Trophoblast cell (in vitro differentiated cells and primary cell): ENCODE measurements at regions not wholly inside any gene's neighbourhood (a gene's known extent, or its start where the extent isn't known, plus 50 kb on each side); places are given as distances from the start of the nearest gene placed in this dataset.
"Not testable (repeated sequence)": the region's sequence is repeated elsewhere in the genome, so short reads cannot be mapped to it uniquely, and the experiment has no call there.

Experiments
- DNase-seq, 2 donors: peaks; one replicate each; pipeline ENCODE4 v3.0.0-alpha.2; 2016
- H2AFZ ChIP-seq: 2 replicates; pipeline ENCODE4 v1.6.1; 2013; ENCODE audit warnings: low read length, moderate library complexity, mild to moderate bottlenecking; ENCODE audit not compliant: insufficient read depth, poor library complexity
- H2AK5ac ChIP-seq: 2 replicates; pipeline ENCODE4 v1.6.1; 2013; ENCODE audit warnings: mild to moderate bottlenecking, low read length
- H2BK120ac ChIP-seq: 2 replicates; pipeline ENCODE4 v1.6.1; 2013; ENCODE audit warnings: low read length, mild to moderate bottlenecking, moderate library complexity; ENCODE audit not compliant: insufficient read depth, poor library complexity
- H2BK12ac ChIP-seq: 2 replicates; pipeline ENCODE4 v1.6.1; 2013; ENCODE audit warnings: mild to moderate bottlenecking, low read length, moderate library complexity
- H2BK5ac ChIP-seq: 2 replicates; pipeline ENCODE4 v1.6.1; 2013; ENCODE audit warnings: low read length, low read depth, moderate library complexity, mild to moderate bottlenecking; ENCODE audit not compliant: poor library complexity
- H3K14ac ChIP-seq: 2 replicates; pipeline ENCODE4 v1.6.1; 2013; ENCODE audit warnings: mild to moderate bottlenecking, low read length
- H3K18ac ChIP-seq: 2 replicates; pipeline ENCODE4 v1.6.1; 2013; ENCODE audit warnings: mild to moderate bottlenecking, low read length
- H3K23ac ChIP-seq: 2 replicates; pipeline ENCODE4 v1.6.1; 2013; ENCODE audit warnings: low read length
- H3K27ac ChIP-seq: 2 replicates; pipeline ENCODE4 v1.5.1; 2013; ENCODE audit warnings: low read depth, mild to moderate bottlenecking, inconsistent platforms, low read length, moderate library complexity
- H3K27me3 ChIP-seq: 2 replicates; pipeline ENCODE4 v1.6.1; 2013; ENCODE audit warnings: inconsistent platforms, mild to moderate bottlenecking, low read length, moderate library complexity; ENCODE audit not compliant: insufficient read depth
- H3K36me3 ChIP-seq, 2 experiments: 1 replicate in 1 of 2; 2 replicates in 1 of 2; pipeline ENCODE4 v1.6.1; 2013; ENCODE audit warnings: low read length in 2 of 2, mild to moderate bottlenecking in 2 of 2, moderate library complexity in 1 of 2; ENCODE audit not compliant: insufficient read depth in 2 of 2, control insufficient read depth in 1 of 2
- H3K4ac ChIP-seq: 2 replicates; pipeline ENCODE4 v1.6.1; 2013; ENCODE audit warnings: low read depth, mild to moderate bottlenecking, low read length, moderate library complexity
- H3K4me1 ChIP-seq, 2 experiments: 1 replicate in 1 of 2; 2 replicates in 1 of 2; pipeline ENCODE4 v1.6.1; 2013; ENCODE audit warnings: low read length in 2 of 2, mild to moderate bottlenecking in 2 of 2, moderate library complexity in 1 of 2; ENCODE audit not compliant: insufficient read depth in 2 of 2, control insufficient read depth in 1 of 2
- H3K4me2 ChIP-seq: 2 replicates; pipeline ENCODE4 v1.6.1; 2013; ENCODE audit warnings: inconsistent platforms, mild to moderate bottlenecking, low read length, moderate library complexity
- H3K4me3 ChIP-seq: 2 replicates; pipeline ENCODE4 v1.5.1; 2013; ENCODE audit warnings: mild to moderate bottlenecking, low read depth, low read length, inconsistent platforms
- H3K79me1 ChIP-seq: one replicate; pipeline ENCODE4 v1.6.1; 2013; ENCODE audit warnings: low read length
- H3K79me2 ChIP-seq: 2 replicates; pipeline ENCODE4 v1.6.1; 2013; ENCODE audit warnings: low read length, mild to moderate bottlenecking; ENCODE audit not compliant: control insufficient read depth, insufficient read depth, poor library complexity
- H3K9ac ChIP-seq: 2 replicates; pipeline ENCODE4 v1.6.1; 2013; ENCODE audit warnings: mild to moderate bottlenecking, low read length
- H3K9me3 ChIP-seq: 2 replicates; pipeline ENCODE4 v1.6.1; 2013; ENCODE audit warnings: low read depth, mild to moderate bottlenecking, control low read depth, inconsistent platforms, low read length; ENCODE audit not compliant: insufficient read depth
- H4K12ac ChIP-seq: 2 replicates; pipeline ENCODE4 v1.6.1; 2013; ENCODE audit warnings: low read depth, mild to moderate bottlenecking, low read length, moderate library complexity
- H4K8ac ChIP-seq: 2 replicates; pipeline ENCODE4 v1.6.1; 2013; ENCODE audit warnings: low read depth, mild to moderate bottlenecking, low read length, moderate library complexity
- H4K91ac ChIP-seq: one replicate; pipeline ENCODE4 v1.6.1; 2013; ENCODE audit warnings: low read depth, mild to moderate bottlenecking, low read length, moderate library complexity
- WGBS: extraction: QIAGEN DNeasy Blood & Tissue Kit; methylation state at CpG from one replicate; pipeline ENCODE4 v1.1.7; 2013; ENCODE audit warnings: missing lambda C conversion rate; ENCODE audit not compliant: insufficient read length, insufficient coverage; ENCODE audit errors: extremely low coverage; 5-methylcytosine and 5-hydroxymethylcytosine counted together

DNA sequence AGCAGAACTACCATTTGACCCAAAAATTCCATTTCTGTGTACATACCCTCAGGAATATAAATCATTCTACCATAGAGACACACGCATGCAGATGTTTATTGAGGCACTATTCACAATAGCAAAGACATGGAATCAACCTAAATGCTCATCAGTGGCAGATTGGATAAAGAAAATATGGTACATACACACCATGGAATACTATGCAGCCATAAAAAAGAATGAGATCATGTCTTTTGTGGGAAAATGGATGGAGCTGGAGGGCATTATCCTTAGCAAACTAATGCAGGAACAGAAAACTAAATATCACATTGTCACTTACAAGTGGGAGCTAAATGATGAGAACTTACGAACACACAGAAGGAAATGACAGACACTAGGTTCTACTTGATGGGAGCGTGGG lies 112.3 kb downstream of the CAAP1 start:
- not testable (repeated sequence) for H3K4ac ChIP-seq, H3K23ac ChIP-seq, DNase-seq, H3K79me1 ChIP-seq, H3K36me3 ChIP-seq, H3K79me2 ChIP-seq, H3K4me2 ChIP-seq, H2AFZ ChIP-seq, H2BK12ac ChIP-seq, H2AK5ac ChIP-seq, H3K9me3 ChIP-seq, H3K27ac ChIP-seq, H3K14ac ChIP-seq, H3K18ac ChIP-seq, H3K9ac ChIP-seq, H4K12ac ChIP-seq, H4K91ac ChIP-seq, H4K8ac ChIP-seq, H3K27me3 ChIP-seq, H3K4me3 ChIP-seq, H2BK5ac ChIP-seq, H2BK120ac ChIP-seq, H3K4me1 ChIP-seq
- WGBS, result no CpG with 5 or more reads among the region's 3 CpGs

DNA sequence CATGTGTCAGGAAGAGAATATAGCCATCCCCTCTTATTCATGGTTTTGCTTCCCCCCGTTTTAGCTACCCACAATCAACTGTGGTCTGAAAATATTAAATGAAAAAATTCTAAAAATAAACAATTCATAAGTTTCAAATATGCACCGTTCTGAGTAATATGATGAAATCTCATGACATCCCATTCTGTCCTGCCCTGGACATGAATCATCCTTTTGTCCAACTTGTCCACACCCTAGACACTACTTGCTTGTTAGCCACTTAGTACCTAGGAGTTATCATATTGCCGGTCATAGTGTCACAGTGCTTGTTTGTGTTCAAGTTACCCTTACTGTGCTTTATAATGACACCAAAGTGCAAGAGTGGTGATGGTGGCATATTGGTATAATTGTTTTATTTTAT lies 113.5 kb downstream of the CAAP1 start:
- Histone ChIP-seq H3K79me1 (no peaks in the 10 kb centered on the region), H4K12ac (no peak overlapping the region), H4K91ac (no peak overlapping the region), H2AFZ (no peak overlapping the region), H2BK5ac (no peak overlapping the region), H3K4ac (no peak overlapping the region), H3K27me3 (no peaks in the 10 kb centered on the region), H3K14ac (no peak overlapping the region), H3K79me2 (no peaks in the 10 kb centered on the region), H3K4me1 (no peaks in the 10 kb centered on the region), H4K8ac (no peak overlapping the region), H2BK12ac (no peak overlapping the region), H3K18ac (no peak overlapping the region), H3K36me3 (no peaks in the 10 kb centered on the region), H3K9ac (no peak overlapping the region), H2AK5ac (no peak overlapping the region), H3K9me3 (no peaks in the 10 kb centered on the region), H3K23ac (no peak overlapping the region), H3K4me3 (no peak overlapping the region), H3K4me2 (no peak overlapping the region), H2BK120ac (no peak overlapping the region), H3K27ac (no peak overlapping the region)
- DNase-seq, result no peak
- WGBS, result no CpG with 5 or more reads among the region's 3 CpGs

DNA sequence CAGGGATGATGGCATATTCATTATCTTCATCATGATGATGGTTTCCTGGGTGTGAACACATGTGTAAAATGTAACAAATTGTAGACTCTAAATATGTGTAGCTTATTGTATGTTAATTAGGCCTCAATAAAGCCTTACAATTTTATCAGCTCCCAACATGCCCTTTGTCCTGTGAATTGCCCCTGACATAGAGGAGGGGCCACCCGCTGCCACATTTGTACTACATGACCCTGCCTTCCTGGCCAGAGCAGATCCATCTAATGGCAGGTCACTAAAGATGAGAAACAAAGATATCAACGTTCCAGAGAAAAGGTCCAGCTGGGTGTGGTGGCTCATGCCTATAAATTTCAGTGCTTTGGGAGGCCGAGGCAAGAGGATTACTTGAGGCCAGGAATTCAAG lies 117.2 kb downstream of the CAAP1 start:
- H3K4me2 ChIP-seq, result no peak overlapping the region
- no peak overlapping the region for H4K12ac ChIP-seq
- H3K79me1 ChIP-seq, result no peaks in the 10 kb centered on the region
- no peak for DNase-seq
- H3K36me3 ChIP-seq, result no peaks in the 10 kb centered on the region
- no peak overlapping the region for H4K91ac ChIP-seq
- no peak overlapping the region for H3K9ac ChIP-seq
- no peaks in the 10 kb centered on the region for H3K27me3 ChIP-seq
- no peak overlapping the region for H3K4me3 ChIP-seq
- no peak overlapping the region for H2AFZ ChIP-seq
- no CpG with 5 or more reads among the region's 3 CpGs for WGBS
- H3K9me3 ChIP-seq, result no peaks in the 10 kb centered on the region
- H3K27ac ChIP-seq, result no peak overlapping the region
- H4K8ac ChIP-seq, result no peak overlapping the region
- no peak overlapping the region for H3K18ac ChIP-seq
- H3K23ac ChIP-seq, result no peak overlapping the region
- H2BK120ac ChIP-seq, result no peak overlapping the region
- no peak overlapping the region for H3K14ac ChIP-seq
- no peak overlapping the region for H2AK5ac ChIP-seq
- no peaks in the 10 kb centered on the region for H3K4me1 ChIP-seq
- no peaks in the 10 kb centered on the region for H3K79me2 ChIP-seq
- no peak overlapping the region for H2BK12ac ChIP-seq
- H3K4ac ChIP-seq, result no peak overlapping the region
- no peak overlapping the region for H2BK5ac ChIP-seq

DNA sequence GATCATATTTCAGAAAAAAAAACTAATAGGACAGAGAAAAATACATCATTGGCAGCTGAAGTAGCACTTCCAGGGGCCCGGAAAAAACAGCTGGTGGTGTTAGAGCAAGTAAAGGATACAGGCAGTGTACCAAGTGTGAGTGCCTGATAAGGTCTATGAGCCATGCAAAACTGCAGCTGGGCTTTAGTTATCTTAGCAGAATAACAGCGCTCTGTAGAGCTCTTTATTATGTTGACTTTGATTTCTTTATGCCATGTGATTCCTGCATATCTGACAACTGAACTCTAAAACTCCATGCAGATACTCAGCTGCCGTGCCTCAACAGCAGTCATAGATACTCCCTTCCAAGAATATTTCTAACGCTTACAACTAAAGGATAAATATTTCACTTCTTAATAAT lies 119.5 kb downstream of the CAAP1 start:
- no peak overlapping the region for H3K4ac ChIP-seq
- H3K4me1 ChIP-seq, result no peaks in the 10 kb centered on the region
- H2AK5ac ChIP-seq, result no peak overlapping the region
- H4K91ac ChIP-seq, result no peak overlapping the region
- H4K12ac ChIP-seq, result no peak overlapping the region
- no peak overlapping the region for H3K14ac ChIP-seq
- H3K23ac ChIP-seq, result no peak overlapping the region
- DNase-seq, result no peak
- H3K79me2 ChIP-seq, result no peaks in the 10 kb centered on the region
- H3K27ac ChIP-seq, result no peak overlapping the region
- no CpG with 5 or more reads among the region's 4 CpGs for WGBS
- no peak overlapping the region for H2AFZ ChIP-seq
- H2BK5ac ChIP-seq, result no peak overlapping the region
- no peak overlapping the region for H3K4me2 ChIP-seq
- H3K4me3 ChIP-seq, result no peak overlapping the region
- H3K9me3 ChIP-seq, result no peaks in the 10 kb centered on the region
- H3K79me1 ChIP-seq, result no peaks in the 10 kb centered on the region
- no peak overlapping the region for H4K8ac ChIP-seq
- no peak overlapping the region for H3K9ac ChIP-seq
- H3K27me3 ChIP-seq, result no peaks in the 10 kb centered on the region
- no peak overlapping the region for H2BK120ac ChIP-seq
- no peaks in the 10 kb centered on the region for H3K36me3 ChIP-seq
- no peak overlapping the region for H2BK12ac ChIP-seq
- H3K18ac ChIP-seq, result no peak overlapping the region
